A673 (cell line): ENCODE measurements at regions not wholly inside any gene's neighbourhood (a gene's known extent, or its start where the extent isn't known, plus 50 kb on each side); places are given as distances from the start of the nearest gene placed in this dataset.

Source experiments
- BruUV-seq: library from RNA; stranded (reverse); fragments of 400-500 nt; replicated peaks from 2 replicates; lab custom pipeline; 2021; lab: Mats Ljungman, UMichigan
- CTCF ChIA-PET: fragments of 300-600 bp; sonication (Branson Sonifier 250); formaldehyde crosslinking; loops from one replicate; lab custom pipeline; 2022; ENCODE audit warnings: antibody characterized with exemption; lab: Charles Lee
- POLR2A ChIA-PET: fragments of 300-600 bp; sonication (Branson Sonifier 250); formaldehyde crosslinking; loops from one replicate; lab custom pipeline; 2022; ENCODE audit warnings: antibody characterized with exemption; ENCODE audit not compliant: low non-redundant PET; lab: Charles Lee
- DNase-seq: peaks from one replicate; pipeline ENCODE4 v3.0.0-alpha.2; 2015; ENCODE audit warnings: low spot score
- H3K27ac ChIP-seq: fragments of 200-600 bp; sonication (generic); 2 replicates; pipeline ENCODE4 v1.5.1; 2016; ENCODE audit warnings: mixed run types, low read depth, mild to moderate bottlenecking, mixed read lengths, antibody characterized with exemption, low read length; ENCODE audit not compliant: poor library complexity, severe bottlenecking
- H3K27me3 ChIP-seq: fragments of 200-600 bp; sonication (generic); replicated peaks from 2 replicates; pipeline ENCODE4 v1.6.1; 2017; ENCODE audit warnings: mixed run types, low read depth, mild to moderate bottlenecking, mixed read lengths, antibody characterized with exemption, low read length; ENCODE audit not compliant: insufficient read depth, poor library complexity
- H3K36me3 ChIP-seq: fragments of 200-600 bp; sonication (generic); 2 replicates; pipeline ENCODE4 v1.6.1; 2016; ENCODE audit warnings: mixed run types, mild to moderate bottlenecking, mixed read lengths, antibody characterized with exemption, low read length; ENCODE audit not compliant: insufficient read depth, poor library complexity, severe bottlenecking
- H3K4me1 ChIP-seq: fragments of 200-600 bp; sonication (generic); 2 replicates; pipeline ENCODE4 v1.6.1; 2017; ENCODE audit warnings: mixed run types, mild to moderate bottlenecking, mixed read lengths, antibody characterized with exemption, low read length; ENCODE audit not compliant: insufficient read depth, poor library complexity, severe bottlenecking
- H3K4me3 ChIP-seq: fragments of 200-600 bp; sonication (generic); 2 replicates; pipeline ENCODE4 v1.5.1; 2016; ENCODE audit warnings: low read depth, mixed run types, mild to moderate bottlenecking, mixed read lengths, low read length; ENCODE audit not compliant: poor library complexity, severe bottlenecking
- H3K9me3 ChIP-seq: fragments of 200-600 bp; sonication (generic); 2 replicates; pipeline ENCODE4 v1.6.1; 2016; ENCODE audit warnings: mixed run types, low read depth, mild to moderate bottlenecking, mixed read lengths, antibody characterized with exemption, low read length; ENCODE audit not compliant: poor library complexity, severe bottlenecking
- EZH2 ChIP-seq: fragments of 200-600 bp; sonication (generic); IDR thresholded peaks from 2 replicates; pipeline ENCODE4 v1.6.1; 2017; ENCODE audit warnings: borderline replicate concordance, low read depth, mild to moderate bottlenecking, mixed read lengths, antibody characterized with exemption, low read length; ENCODE audit not compliant: poor library complexity, severe bottlenecking
- intact Hi-C: fragments of 100-400 bp; cut with micrococcal nuclease; formaldehyde crosslinking; loops from one replicate; pipeline ENCODE4 v1.10.0; 2022; ENCODE audit not compliant: unreplicated experiment
- TF ChIP-seq, protein P1 (sequence below): fragments of 300-800, 200-600 bp; sonication (generic); conservative IDR thresholded peaks from 2 replicates; pipeline ENCODE4 v1.5.1; 2017; ENCODE audit warnings: low read depth, mild to moderate bottlenecking, antibody characterized with exemption, low read length, moderate library complexity, mixed read lengths

DNA sequence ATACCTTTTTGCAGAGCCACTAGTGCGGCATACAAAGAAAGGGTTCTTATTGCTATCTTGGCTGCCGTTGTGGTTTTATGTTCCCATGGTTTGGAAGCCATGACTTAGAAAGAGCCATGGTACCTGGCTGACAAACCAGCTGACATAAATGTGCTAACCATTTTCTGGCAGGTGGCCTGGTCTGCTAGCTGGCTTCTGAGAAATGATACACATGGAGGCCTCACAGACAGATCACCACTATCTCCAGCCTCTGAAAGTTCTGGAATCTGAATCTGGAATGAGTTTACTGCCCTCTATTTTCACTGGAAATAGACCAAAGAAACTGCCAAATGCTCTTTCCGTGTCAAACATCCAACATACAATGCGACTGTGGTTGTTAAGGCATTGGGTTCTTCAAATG, 123.7 kb downstream of the QPCT start:
- BruUV-seq, result no TSS peak
- no peaks in the 10 kb centered on the region for H3K9me3 ChIP-seq
- CTCF ChIA-PET, result no interaction called here
- intact Hi-C loops, result no loop called here
- H3K4me3 ChIP-seq, result no peak overlapping the region
- H3K27ac ChIP-seq, result no peak overlapping the region
- no peaks in the 10 kb centered on the region for H3K4me1 ChIP-seq
- H3K36me3 ChIP-seq, result no peaks in the 10 kb centered on the region
- POLR2A ChIA-PET, result no interaction called here
- DNase-seq, result no peak
- H3K27me3 ChIP-seq, result peaks cover 9% of the 10 kb centered on the region
- TF ChIP-seq EZH2, result no peak
- TF ChIP-seq, protein P1, sequence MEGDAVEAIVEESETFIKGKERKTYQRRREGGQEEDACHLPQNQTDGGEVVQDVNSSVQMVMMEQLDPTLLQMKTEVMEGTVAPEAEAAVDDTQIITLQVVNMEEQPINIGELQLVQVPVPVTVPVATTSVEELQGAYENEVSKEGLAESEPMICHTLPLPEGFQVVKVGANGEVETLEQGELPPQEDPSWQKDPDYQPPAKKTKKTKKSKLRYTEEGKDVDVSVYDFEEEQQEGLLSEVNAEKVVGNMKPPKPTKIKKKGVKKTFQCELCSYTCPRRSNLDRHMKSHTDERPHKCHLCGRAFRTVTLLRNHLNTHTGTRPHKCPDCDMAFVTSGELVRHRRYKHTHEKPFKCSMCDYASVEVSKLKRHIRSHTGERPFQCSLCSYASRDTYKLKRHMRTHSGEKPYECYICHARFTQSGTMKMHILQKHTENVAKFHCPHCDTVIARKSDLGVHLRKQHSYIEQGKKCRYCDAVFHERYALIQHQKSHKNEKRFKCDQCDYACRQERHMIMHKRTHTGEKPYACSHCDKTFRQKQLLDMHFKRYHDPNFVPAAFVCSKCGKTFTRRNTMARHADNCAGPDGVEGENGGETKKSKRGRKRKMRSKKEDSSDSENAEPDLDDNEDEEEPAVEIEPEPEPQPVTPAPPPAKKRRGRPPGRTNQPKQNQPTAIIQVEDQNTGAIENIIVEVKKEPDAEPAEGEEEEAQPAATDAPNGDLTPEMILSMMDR, result no peak

DNA sequence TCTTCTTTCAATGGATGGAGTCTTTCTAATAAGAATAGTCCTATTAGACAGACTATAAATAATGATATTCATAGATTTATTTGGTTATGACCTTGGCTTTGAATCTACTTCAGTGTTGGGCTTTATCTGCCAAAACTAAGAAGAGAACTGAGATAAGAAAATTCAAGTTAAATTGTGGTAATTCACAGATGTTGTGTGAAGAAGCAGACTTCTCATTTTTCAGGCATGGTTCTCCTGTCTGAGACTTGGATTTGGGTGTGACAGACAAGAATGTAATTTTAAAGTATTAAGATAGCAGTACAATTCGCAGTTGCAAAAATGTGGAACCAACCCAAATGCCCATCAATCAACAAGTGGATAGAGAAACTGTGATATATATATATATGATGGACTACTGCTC, 124.7 kb downstream of the QPCT start:
- no peak for TF ChIP-seq EZH2
- TF ChIP-seq, protein P1, result no peak
- no peaks in the 10 kb centered on the region for H3K4me1 ChIP-seq
- no peaks in the 10 kb centered on the region for H3K9me3 ChIP-seq
- H3K36me3 ChIP-seq, result no peaks in the 10 kb centered on the region
- ChIA-PET CTCF (no interaction called here), POLR2A (no interaction called here)
- BruUV-seq, result no TSS peak
- DNase-seq, result no peak
- intact Hi-C loops, result no loop called here
- H3K27me3 ChIP-seq, result peaks cover 9% of the 10 kb centered on the region
- no peak overlapping the region for H3K27ac ChIP-seq
- no peak overlapping the region for H3K4me3 ChIP-seq

- ChIA-PET CTCF (no interaction called here), POLR2A (no interaction called here)
- no TSS peak for BruUV-seq
- intact Hi-C loops, result no loop called here
- Histone ChIP-seq H3K27ac (no peak overlapping the region), H3K4me1 (no peaks in the 10 kb centered on the region), H3K4me3 (no peak overlapping the region), H3K36me3 (no peaks in the 10 kb centered on the region), H3K27me3 (no peaks in the 10 kb centered on the region), H3K9me3 (no peaks in the 10 kb centered on the region)
- DNase-seq, result no peak
- TF ChIP-seq, protein P1, result no peak
- TF ChIP-seq EZH2, result no peak
These were observed 126.7 kb downstream of the QPCT start for GRCh38 chr2:37471104-37471503.
